CD4-positive, alpha-beta T cell (primary cell): ENCODE measurements at regions not wholly inside any gene's neighbourhood (a gene's known extent, or its start where the extent isn't known, plus 50 kb on each side); places are given as distances from the start of the nearest gene placed in this dataset.
A peak's percentile ranks its signal among the peaks of the same experiment; 100 is the strongest.

Experiments
- ATAC-seq: fragments of 200-7000 bp; cut with Tn5 transposase; one replicate; pipeline ENCODE4 v1.10.0; 2022; ENCODE audit warnings: mild to moderate bottlenecking; ENCODE audit not compliant: poor library complexity
- CTCF ChIA-PET: fragments of 350-600 bp; sonication (Branson Sonifier 250); formaldehyde crosslinking; loops from one replicate; lab custom pipeline; 2021; ENCODE audit warnings: antibody characterized with exemption, inconsistent platforms; lab: Charles Lee
- POLR2A ChIA-PET: fragments of 350-600 bp; sonication (Branson Sonifier 250); formaldehyde crosslinking; loops from one replicate; lab custom pipeline; 2021; ENCODE audit warnings: antibody characterized with exemption, inconsistent platforms; lab: Charles Lee
- DNase-seq, 14 experiments: peaks; one replicate each; pipeline ENCODE4 v3.0.0-alpha.2; 2013 to 2020; ENCODE audit warnings: mixed read lengths in 2 of 14
- H3K27ac ChIP-seq, 2 donors: one replicate each; pipeline versions ENCODE4 v1.5.1 to v1.7.0; 2013; ENCODE audit warnings: low read length in 2 of 2, low read depth in 1 of 2, mild to moderate bottlenecking in 1 of 2
- H3K27me3 ChIP-seq, 2 experiments: 1 replicate in 1 of 2; 2 replicates in 1 of 2; pipeline versions ENCODE4 v1.6.1 to v1.7.0; 2013; ENCODE audit warnings: low read length in 2 of 2, control low read depth in 1 of 2, mild to moderate bottlenecking in 1 of 2, moderate library complexity in 1 of 2; ENCODE audit not compliant: insufficient read depth in 2 of 2, control insufficient read depth in 1 of 2
- H3K36me3 ChIP-seq: one replicate; pipeline ENCODE4 v1.6.1; 2013; ENCODE audit warnings: low read length, control low read depth; ENCODE audit not compliant: insufficient read depth
- H3K4me1 ChIP-seq: one replicate; pipeline ENCODE4 v1.6.1; 2013; ENCODE audit warnings: low read length, control low read depth; ENCODE audit not compliant: insufficient read depth
- H3K4me3 ChIP-seq: one replicate; pipeline ENCODE4 v1.5.1; 2013; ENCODE audit warnings: mild to moderate bottlenecking, low read length, moderate library complexity
- H3K9me3 ChIP-seq, 2 experiments: 1 replicate in 1 of 2; 2 replicates in 1 of 2; pipeline versions ENCODE4 v1.6.1 to v1.7.0; 2013; ENCODE audit warnings: low read length in 2 of 2, mild to moderate bottlenecking in 2 of 2, control low read depth in 1 of 2, moderate library complexity in 1 of 2; ENCODE audit not compliant: control insufficient read depth in 1 of 2, insufficient read depth in 1 of 2
- H3K27ac Mint-ChIP-seq: one replicate; pipeline ENCODE4 v1.8.0; 2020; ENCODE audit warnings: mixed read lengths
- H3K27me3 Mint-ChIP-seq: one replicate; pipeline ENCODE4 v1.8.0; 2021; ENCODE audit warnings: mixed read lengths
- H3K36me3 Mint-ChIP-seq: one replicate; pipeline ENCODE4 v1.8.0; 2021; ENCODE audit warnings: low read depth, mixed read lengths
- H3K4me1 Mint-ChIP-seq: one replicate; pipeline ENCODE4 v1.8.0; 2021; ENCODE audit warnings: low read depth, mixed read lengths
- H3K4me3 Mint-ChIP-seq: one replicate; pipeline ENCODE4 v1.8.0; 2020; ENCODE audit warnings: mild to moderate bottlenecking, mixed read lengths
- H3K9me3 Mint-ChIP-seq: one replicate; pipeline ENCODE4 v1.8.0; 2020; ENCODE audit warnings: mixed read lengths
- intact Hi-C, 2 experiments: fragments of 100-400 bp; cut with DNase I in 1 of 2; cut with micrococcal nuclease in 1 of 2; formaldehyde crosslinking; loops; one replicate each; pipeline versions ENCODE4 v1.15.1 to v1.9.0; 2023 to 2025; cut with DNase I, micrococcal nuclease
- TF ChIP-seq, protein P1 (sequence below): fragments of 200-600 bp; IDR thresholded peaks from one replicate; pipeline ENCODE4 v1.8.0; 2022; ENCODE audit warnings: antibody characterized with exemption, mild to moderate bottlenecking

DNA sequence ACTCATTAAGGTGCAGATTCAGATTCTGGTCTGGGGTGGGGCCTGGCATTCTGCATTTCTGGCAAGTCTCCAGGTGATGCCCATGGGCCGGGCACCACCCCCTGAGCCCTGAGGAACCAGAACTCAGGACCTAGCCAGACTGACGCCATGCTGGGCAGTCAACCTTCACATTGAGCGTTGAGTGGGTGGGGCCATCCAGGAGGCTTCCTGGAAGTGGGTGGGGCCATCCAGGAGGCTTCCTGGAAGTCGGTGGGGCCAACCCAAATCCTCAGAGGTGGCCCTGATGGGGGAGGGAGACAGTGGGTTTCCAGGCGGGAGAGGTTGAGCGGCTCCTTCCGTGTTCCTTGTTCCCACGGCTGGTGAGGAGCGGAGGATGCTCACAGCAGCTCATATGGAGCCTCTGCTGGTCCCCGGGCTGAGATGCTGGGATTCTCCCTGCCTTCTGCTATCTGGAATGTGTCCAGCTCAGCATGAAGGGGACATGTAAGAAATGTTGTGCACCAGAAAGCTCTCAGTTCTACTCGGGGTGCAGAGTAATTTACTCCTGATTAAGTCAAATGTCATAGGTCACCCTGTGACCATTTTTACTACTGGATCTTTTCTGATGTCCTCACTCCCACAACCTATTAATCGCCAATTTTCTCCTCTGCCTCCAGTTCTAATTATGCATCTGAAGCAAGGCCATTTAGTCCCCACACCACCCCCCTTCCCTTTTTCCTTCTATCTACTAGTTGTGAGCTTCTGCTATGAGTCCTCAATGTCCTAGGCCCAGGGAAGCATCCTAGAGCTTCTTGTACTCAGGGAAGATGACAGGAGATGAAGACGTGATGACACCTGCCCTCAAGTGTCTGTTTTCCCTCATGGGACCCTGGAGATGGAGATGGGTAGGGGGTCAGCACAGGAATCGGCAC is 435.4 kb downstream of the PTPRU start:
- POLR2A ChIA-PET: interaction anchor here (0.5 kb wide), 1 partner anchor 15 kb away, joined by 3 read pairs; no protein-coding TSS in a partner anchor
- no peak for ATAC-seq
- Mint-ChIP-seq H3K27me3 (peaks cover 28% of the 10 kb centered on the region), H3K4me3 (no peak overlapping the region), H3K36me3 (no peaks in the 10 kb centered on the region), H3K27ac (no peak overlapping the region), H3K4me1 (no peaks in the 10 kb centered on the region), H3K9me3 (no peaks in the 10 kb centered on the region)
- TF ChIP-seq, protein P1, sequence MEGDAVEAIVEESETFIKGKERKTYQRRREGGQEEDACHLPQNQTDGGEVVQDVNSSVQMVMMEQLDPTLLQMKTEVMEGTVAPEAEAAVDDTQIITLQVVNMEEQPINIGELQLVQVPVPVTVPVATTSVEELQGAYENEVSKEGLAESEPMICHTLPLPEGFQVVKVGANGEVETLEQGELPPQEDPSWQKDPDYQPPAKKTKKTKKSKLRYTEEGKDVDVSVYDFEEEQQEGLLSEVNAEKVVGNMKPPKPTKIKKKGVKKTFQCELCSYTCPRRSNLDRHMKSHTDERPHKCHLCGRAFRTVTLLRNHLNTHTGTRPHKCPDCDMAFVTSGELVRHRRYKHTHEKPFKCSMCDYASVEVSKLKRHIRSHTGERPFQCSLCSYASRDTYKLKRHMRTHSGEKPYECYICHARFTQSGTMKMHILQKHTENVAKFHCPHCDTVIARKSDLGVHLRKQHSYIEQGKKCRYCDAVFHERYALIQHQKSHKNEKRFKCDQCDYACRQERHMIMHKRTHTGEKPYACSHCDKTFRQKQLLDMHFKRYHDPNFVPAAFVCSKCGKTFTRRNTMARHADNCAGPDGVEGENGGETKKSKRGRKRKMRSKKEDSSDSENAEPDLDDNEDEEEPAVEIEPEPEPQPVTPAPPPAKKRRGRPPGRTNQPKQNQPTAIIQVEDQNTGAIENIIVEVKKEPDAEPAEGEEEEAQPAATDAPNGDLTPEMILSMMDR: no peak
- H3K27me3 ChIP-seq: peaks cover 0 to 6% of the 10 kb centered on the region in 2 experiments
- CTCF ChIA-PET: no interaction called here
- H3K9me3 ChIP-seq: no peaks in the 10 kb centered on the region
- no peaks in the 10 kb centered on the region for H3K4me1 ChIP-seq
- peak in 1 of 14 experiments; percentile 1 for DNase-seq
- H3K4me3 ChIP-seq: no peak overlapping the region
- no peak overlapping the region for H3K27ac ChIP-seq
- H3K36me3 ChIP-seq: no peaks in the 10 kb centered on the region
- intact Hi-C loops: no loop called here

DNA sequence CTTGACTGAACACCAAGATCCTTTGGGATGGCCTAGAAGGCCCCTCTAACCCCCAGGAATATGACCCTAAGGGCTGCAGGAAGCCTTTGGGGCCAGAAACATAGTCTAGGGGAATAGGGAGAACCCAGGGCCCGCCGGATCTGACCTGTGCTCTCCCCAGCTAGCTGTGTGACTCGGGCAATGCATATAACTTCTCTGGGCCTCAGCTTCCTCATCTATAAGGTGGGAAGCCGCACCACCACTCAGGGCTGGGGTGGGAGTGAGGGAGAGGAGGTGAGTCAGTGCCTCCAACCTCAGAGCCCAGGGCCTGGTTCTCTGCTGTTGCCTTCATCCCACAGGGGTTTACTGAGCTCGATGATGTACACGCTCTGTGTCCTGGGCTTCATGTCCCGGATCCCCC is 434.4 kb downstream of the PTPRU start:
- Histone ChIP-seq H3K4me3 (no peak overlapping the region), H3K9me3 (no peaks in the 10 kb centered on the region), H3K4me1 (no peaks in the 10 kb centered on the region), H3K36me3 (no peaks in the 10 kb centered on the region), H3K27me3 (peaks cover 0 to 9% of the 10 kb centered on the region in 2 experiments), H3K27ac (no peak overlapping the region)
- ATAC-seq (no peak), DNase-seq (no peak)
- Mint-ChIP-seq H3K27ac (no peak overlapping the region), H3K27me3 (peaks cover 37% of the 10 kb centered on the region), H3K36me3 (no peaks in the 10 kb centered on the region), H3K4me3 (no peak overlapping the region), H3K4me1 (no peaks in the 10 kb centered on the region), H3K9me3 (no peaks in the 10 kb centered on the region)
- CTCF ChIA-PET: no interaction called here
- POLR2A ChIA-PET: no interaction called here
- intact Hi-C loops: no loop called here
- TF ChIP-seq, protein P1: no peak

DNA sequence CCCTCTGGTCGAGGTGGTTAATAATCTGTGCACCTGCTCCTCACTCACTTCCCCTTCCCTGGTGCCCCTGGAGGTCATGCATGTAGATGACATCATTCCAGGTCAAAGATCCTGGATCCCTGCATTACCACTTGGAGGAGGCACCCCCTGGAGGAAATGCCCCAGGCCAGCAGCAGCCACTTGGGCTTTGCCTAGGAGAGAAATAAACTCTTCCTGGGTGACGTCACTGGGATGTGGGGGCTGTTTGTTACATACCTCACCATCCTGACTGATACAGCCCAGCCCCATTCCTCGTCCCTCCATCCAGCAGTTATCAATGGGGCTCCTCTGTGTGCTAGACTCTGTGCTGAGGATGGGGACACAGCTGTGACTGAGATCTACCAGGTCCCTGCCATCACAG is 433.6 kb downstream of the PTPRU start:
- H3K9me3 Mint-ChIP-seq: no peaks in the 10 kb centered on the region
- Histone ChIP-seq H3K4me3 (no peak overlapping the region), H3K27ac (no peak overlapping the region), H3K36me3 (no peaks in the 10 kb centered on the region), H3K9me3 (no peaks in the 10 kb centered on the region), H3K27me3 (peaks cover 6 to 17% of the 10 kb centered on the region in 2 experiments), H3K4me1 (no peaks in the 10 kb centered on the region)
- no peak overlapping the region for H3K4me3 Mint-ChIP-seq
- no peak overlapping the region for H3K27ac Mint-ChIP-seq
- H3K4me1 Mint-ChIP-seq: no peaks in the 10 kb centered on the region
- TF ChIP-seq, protein P1: no peak
- H3K36me3 Mint-ChIP-seq: no peaks in the 10 kb centered on the region
- no peak for ATAC-seq
- ChIA-PET CTCF (no interaction called here), POLR2A (no interaction called here)
- no peak for DNase-seq
- intact Hi-C loops: no loop called here
- H3K27me3 Mint-ChIP-seq: peaks cover 46% of the 10 kb centered on the region
